ENCODE measurements at regions not wholly inside any gene's neighbourhood (a gene's known extent, or its start where the extent isn't known, plus 50 kb on each side); places are given as distances from the start of the nearest gene placed in this dataset.

DNA sequence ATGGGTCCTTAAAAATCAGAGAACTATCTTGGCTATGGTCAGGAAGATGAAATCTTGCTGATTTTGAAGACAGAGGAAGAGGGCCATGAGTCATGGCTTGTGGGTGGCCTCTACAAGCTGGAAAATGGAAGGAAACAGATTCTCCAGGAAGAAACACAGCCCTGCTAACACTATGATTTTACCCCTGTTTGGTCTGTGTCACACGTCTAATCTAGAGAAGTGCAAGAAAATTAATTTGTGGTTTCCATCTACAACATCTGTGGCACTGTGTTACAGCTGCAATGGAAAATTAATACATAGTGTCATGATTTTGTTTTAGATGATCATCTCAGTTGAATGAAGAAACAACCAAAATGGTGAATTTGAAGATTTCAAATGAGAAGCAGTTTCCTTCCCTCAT, 288.7 kb upstream of the NRIP1 start:
- Mint-ChIP-seq H3K4me1 (peaks cover 8% of the 10 kb centered on the region), H3K9me3 (peaks cover 17% of the 10 kb centered on the region), H3K27me3 (ENCODE audit: insufficient read depth, low read depth) (peaks cover 2% of the 10 kb centered on the region), H3K36me3 (peaks cover 4% of the 10 kb centered on the region), H3K27ac (no peak overlapping the region), H3K4me3 (no peak overlapping the region)
- H3K9ac ChIP-seq: no peak overlapping the region
- no peaks in the 10 kb centered on the region for H3K36me3 ChIP-seq
- no peaks in the 10 kb centered on the region for H3K79me2 ChIP-seq (ENCODE audit: low read depth)
- peaks cover 6% of the 10 kb centered on the region for H3K4me1 ChIP-seq
- H3F3A ChIP-seq (ENCODE audit: low read depth): no peaks in the 10 kb centered on the region
- no peak for DNase-seq (ENCODE audit: low spot score)
- no peak overlapping the region for H3K4me3 ChIP-seq
- H4K20me1 ChIP-seq (ENCODE audit: low read depth): no peaks in the 10 kb centered on the region
- no peak overlapping the region for H2AFZ ChIP-seq (replicated peaks)
- H3K9me3 ChIP-seq (ENCODE audit: low read depth): no peaks in the 10 kb centered on the region
- no peak overlapping the region for H3K27ac ChIP-seq
- no peak overlapping the region for H3K4me2 ChIP-seq
- H3K27me3 ChIP-seq: no peaks in the 10 kb centered on the region
- no peak for TF ChIP-seq EZH2 (IDR thresholded peaks at IDR 0.05)
- no peak for TF ChIP-seq EZH2phosphoT487 (IDR thresholded peaks at IDR 0.05)
- no peak for TF ChIP-seq CTCF (IDR thresholded peaks at IDR 0.05)

GRCh38 chr21:15354516-15354915, 289.7 kb upstream of the NRIP1 start:
- TF ChIP-seq EZH2 (IDR thresholded peaks at IDR 0.05) (no peak), CTCF (IDR thresholded peaks at IDR 0.05) (no peak)
- H3K9me3 Mint-ChIP-seq: peaks cover 11% of the 10 kb centered on the region
- H3K27ac ChIP-seq: no peak overlapping the region
- H3K79me2 ChIP-seq (ENCODE audit: low read depth): no peaks in the 10 kb centered on the region
- no peak overlapping the region for H3K4me2 ChIP-seq
- H3K4me3 ChIP-seq: no peak overlapping the region
- H3K27me3 ChIP-seq: no peaks in the 10 kb centered on the region
- no peaks in the 10 kb centered on the region for H3K36me3 ChIP-seq
- peaks cover 2% of the 10 kb centered on the region for H3K36me3 Mint-ChIP-seq
- no peak for DNase-seq (ENCODE audit: low spot score)
- H3K4me1 Mint-ChIP-seq: peaks cover 18% of the 10 kb centered on the region
- no peaks in the 10 kb centered on the region for H4K20me1 ChIP-seq (ENCODE audit: low read depth)
- no peak overlapping the region for H3K9ac ChIP-seq
- no peak overlapping the region for H3K27ac Mint-ChIP-seq
- no peak overlapping the region for H3K4me3 Mint-ChIP-seq
- H3F3A ChIP-seq (ENCODE audit: low read depth): no peaks in the 10 kb centered on the region
- no peaks in the 10 kb centered on the region for H3K9me3 ChIP-seq (ENCODE audit: low read depth)
- H2AFZ ChIP-seq (replicated peaks): no peak overlapping the region
- H3K27me3 Mint-ChIP-seq (ENCODE audit: insufficient read depth, low read depth): peaks cover 2% of the 10 kb centered on the region
- H3K4me1 ChIP-seq: peaks cover 6% of the 10 kb centered on the region

GRCh38 chr21:15355066-15355465, 290.3 kb upstream of the NRIP1 start:
- no peak for TF ChIP-seq CTCF (IDR thresholded peaks at IDR 0.05)
- no peak for TF ChIP-seq EZH2 (IDR thresholded peaks at IDR 0.05)
- TF ChIP-seq EZH2phosphoT487 (IDR thresholded peaks at IDR 0.05): no peak
- H3K4me3 ChIP-seq: no peak overlapping the region
- H3K36me3 ChIP-seq: no peaks in the 10 kb centered on the region
- Mint-ChIP-seq H3K27me3 (ENCODE audit: insufficient read depth, low read depth) (peaks cover 2% of the 10 kb centered on the region), H3K4me1 (peaks cover 24% of the 10 kb centered on the region), H3K36me3 (peaks cover 2% of the 10 kb centered on the region), H3K4me3 (no peak overlapping the region), H3K9me3 (peaks cover 8% of the 10 kb centered on the region), H3K27ac (no peak overlapping the region)
- no peaks in the 10 kb centered on the region for H3F3A ChIP-seq (ENCODE audit: low read depth)
- H3K79me2 ChIP-seq (ENCODE audit: low read depth): no peaks in the 10 kb centered on the region
- H2AFZ ChIP-seq (replicated peaks): no peak overlapping the region
- H3K27me3 ChIP-seq: no peaks in the 10 kb centered on the region
- peaks cover 6% of the 10 kb centered on the region for H3K4me1 ChIP-seq
- H4K20me1 ChIP-seq (ENCODE audit: low read depth): no peaks in the 10 kb centered on the region
- no peak overlapping the region for H3K27ac ChIP-seq
- DNase-seq (ENCODE audit: low spot score): no peak
- H3K4me2 ChIP-seq: no peak overlapping the region
- H3K9me3 ChIP-seq (ENCODE audit: low read depth): no peaks in the 10 kb centered on the region
- no peak overlapping the region for H3K9ac ChIP-seq

- H3K27me3 Mint-ChIP-seq (ENCODE audit: insufficient read depth, low read depth): no peaks in the 10 kb centered on the region
- Histone ChIP-seq H2AFZ (replicated peaks) (no peak overlapping the region), H3K27ac (no peak overlapping the region), H3K4me2 (no peak overlapping the region), H3K4me1 (no peaks in the 10 kb centered on the region), H3F3A (ENCODE audit: low read depth) (no peaks in the 10 kb centered on the region), H3K9me3 (ENCODE audit: low read depth) (no peaks in the 10 kb centered on the region), H3K36me3 (no peaks in the 10 kb centered on the region), H3K4me3 (no peak overlapping the region), H4K20me1 (ENCODE audit: low read depth) (no peaks in the 10 kb centered on the region), H3K9ac (no peak overlapping the region), H3K27me3 (no peaks in the 10 kb centered on the region), H3K79me2 (ENCODE audit: low read depth) (no peaks in the 10 kb centered on the region)
- TF ChIP-seq EZH2phosphoT487 (IDR thresholded peaks at IDR 0.05): no peak
- H3K36me3 Mint-ChIP-seq: peaks cover 2% of the 10 kb centered on the region
- H3K9me3 Mint-ChIP-seq: peaks cover 24% of the 10 kb centered on the region
- H3K4me3 Mint-ChIP-seq: no peak overlapping the region
- no peak for DNase-seq (ENCODE audit: low spot score)
- peaks cover 23% of the 10 kb centered on the region for H3K4me1 Mint-ChIP-seq
- no peak overlapping the region for H3K27ac Mint-ChIP-seq
Observed at GRCh38 chr21:15359251-15359650, 294.5 kb upstream of the NRIP1 start.

All from neural progenitor cell (in vitro differentiated cells).